OCI-LY7 (cell line): ENCODE measurements at regions not wholly inside any gene's neighbourhood (a gene's known extent, or its start where the extent isn't known, plus 50 kb on each side); places are given as distances from the start of the nearest gene placed in this dataset.

Experiments
- EZH2phosphoT487 ChIP-seq: fragments of 200-600 bp; sonication (generic); IDR thresholded peaks from 2 replicates; pipeline ENCODE4 v1.6.1; 2018; ENCODE audit warnings: low read depth, borderline replicate concordance, mild to moderate bottlenecking, mixed run types, antibody characterized with exemption, low read length, moderate library complexity, mixed read lengths
- TF ChIP-seq, protein P1 (sequence below): fragments of 200-600 bp; sonication (generic); conservative IDR thresholded peaks from 2 replicates; pipeline ENCODE4 v1.5.1; 2014; ENCODE audit warnings: mild to moderate bottlenecking, antibody characterized with exemption, low read length, moderate library complexity, mixed read lengths

DNA sequence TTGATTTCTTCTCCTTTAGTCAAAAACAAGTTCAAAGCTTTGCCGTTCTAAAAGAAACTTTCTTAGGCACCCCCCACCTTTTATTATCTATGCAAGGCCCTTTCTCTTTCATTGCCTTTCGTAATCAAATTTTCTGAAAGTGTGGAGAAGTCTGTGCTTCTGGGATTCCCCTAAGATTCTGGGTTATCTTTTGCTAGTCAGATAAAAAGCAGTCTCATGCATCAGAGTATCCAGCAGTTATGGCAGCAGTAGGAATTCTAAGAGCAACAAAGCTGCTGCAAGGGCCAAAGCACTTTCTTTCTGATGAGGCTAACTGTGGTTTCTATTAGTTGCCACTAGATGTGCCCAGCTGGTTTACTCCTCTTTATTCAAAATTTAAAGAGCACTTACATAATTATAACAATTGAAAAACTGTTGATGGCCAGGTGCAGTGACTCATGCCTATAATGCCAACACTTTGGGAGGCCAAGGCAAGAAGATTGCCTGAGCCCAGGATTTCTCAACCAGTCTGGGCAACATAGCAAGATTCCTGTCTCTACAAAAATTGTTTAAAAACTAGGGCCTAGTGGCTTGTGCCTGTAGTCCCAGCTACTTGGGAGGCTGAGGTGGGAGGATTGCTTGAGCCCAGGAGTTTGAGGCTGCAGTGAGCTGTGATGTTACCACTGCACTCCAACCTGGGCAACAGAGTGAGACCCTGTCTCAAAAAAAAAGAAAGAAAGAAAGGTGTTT is 296.2 kb downstream of the PAPSS1 start:
- TF ChIP-seq, protein P1, sequence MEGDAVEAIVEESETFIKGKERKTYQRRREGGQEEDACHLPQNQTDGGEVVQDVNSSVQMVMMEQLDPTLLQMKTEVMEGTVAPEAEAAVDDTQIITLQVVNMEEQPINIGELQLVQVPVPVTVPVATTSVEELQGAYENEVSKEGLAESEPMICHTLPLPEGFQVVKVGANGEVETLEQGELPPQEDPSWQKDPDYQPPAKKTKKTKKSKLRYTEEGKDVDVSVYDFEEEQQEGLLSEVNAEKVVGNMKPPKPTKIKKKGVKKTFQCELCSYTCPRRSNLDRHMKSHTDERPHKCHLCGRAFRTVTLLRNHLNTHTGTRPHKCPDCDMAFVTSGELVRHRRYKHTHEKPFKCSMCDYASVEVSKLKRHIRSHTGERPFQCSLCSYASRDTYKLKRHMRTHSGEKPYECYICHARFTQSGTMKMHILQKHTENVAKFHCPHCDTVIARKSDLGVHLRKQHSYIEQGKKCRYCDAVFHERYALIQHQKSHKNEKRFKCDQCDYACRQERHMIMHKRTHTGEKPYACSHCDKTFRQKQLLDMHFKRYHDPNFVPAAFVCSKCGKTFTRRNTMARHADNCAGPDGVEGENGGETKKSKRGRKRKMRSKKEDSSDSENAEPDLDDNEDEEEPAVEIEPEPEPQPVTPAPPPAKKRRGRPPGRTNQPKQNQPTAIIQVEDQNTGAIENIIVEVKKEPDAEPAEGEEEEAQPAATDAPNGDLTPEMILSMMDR: no peak
- no peak for TF ChIP-seq EZH2phosphoT487
